ENCODE measurements at regions not wholly inside any gene's neighbourhood (a gene's known extent, or its start where the extent isn't known, plus 50 kb on each side); places are given as distances from the start of the nearest gene placed in this dataset.
"Not testable (repeated sequence)": the region's sequence is repeated elsewhere in the genome, so short reads cannot be mapped to it uniquely, and the experiment has no call there.

GRCh38 chr7:69246758-69247157 lies 351.5 kb upstream of the AUTS2 start:
- intact Hi-C loops (cut with DNase I): no loop called here
- Histone ChIP-seq H3K36me3 (no peaks in the 10 kb centered on the region), H3K4me1 (replicated peaks) (no peaks in the 10 kb centered on the region), H3K4me3 (no peak overlapping the region), H3K9me3 (no peaks in the 10 kb centered on the region), H3K27me3 (replicated peaks; ENCODE audit: insufficient read depth) (no peaks in the 10 kb centered on the region), H3K27ac (no peak overlapping the region)
- WGBS: 89% methylated on average over 3 of the region's 3 CpGs
- TF ChIP-seq POLR2A (IDR thresholded peaks at IDR 0.05) (no peak), POLR2AphosphoS5 (IDR thresholded peaks at IDR 0.05) (no peak), CTCF (IDR thresholded peaks at IDR 0.05) (no peak)
- no peak for DNase-seq (ENCODE audit: low spot score)

- DNase-seq (ENCODE audit: low spot score); H3K4me3 ChIP-seq; H3K27me3 ChIP-seq (replicated peaks; ENCODE audit: insufficient read depth); H3K4me1 ChIP-seq (replicated peaks); H3K36me3 ChIP-seq; H3K9me3 ChIP-seq; H3K27ac ChIP-seq; intact Hi-C loops (cut with DNase I): not testable (repeated sequence)
- 76% methylated on average over 2 of the region's 2 CpGs for WGBS
Measured at GRCh38 chr7:69248382-69248828, 349.9 kb upstream of the AUTS2 start.

GRCh38 chr7:69250958-69251357 lies 347.3 kb upstream of the AUTS2 start:
- Histone ChIP-seq H3K36me3 (no peaks in the 10 kb centered on the region), H3K27me3 (replicated peaks; ENCODE audit: insufficient read depth) (no peaks in the 10 kb centered on the region), H3K27ac (no peak overlapping the region), H3K4me1 (replicated peaks) (no peaks in the 10 kb centered on the region), H3K4me3 (no peak overlapping the region), H3K9me3 (no peaks in the 10 kb centered on the region)
- intact Hi-C loops (cut with DNase I): no loop called here
- no peak for TF ChIP-seq POLR2A (IDR thresholded peaks at IDR 0.05)
- WGBS: 91% methylated on average over 5 of the region's 5 CpGs
- DNase-seq (ENCODE audit: low spot score): no peak

GRCh38 chr7:69254643-69255042 lies 343.6 kb upstream of the AUTS2 start:
- H3K36me3 ChIP-seq: no peaks in the 10 kb centered on the region
- intact Hi-C loops (cut with DNase I): no loop called here
- DNase-seq (ENCODE audit: low spot score): no peak
- no peak overlapping the region for H3K4me3 ChIP-seq
- no peak overlapping the region for H3K27ac ChIP-seq
- H3K27me3 ChIP-seq (replicated peaks; ENCODE audit: insufficient read depth): no peaks in the 10 kb centered on the region
- TF ChIP-seq POLR2A (IDR thresholded peaks at IDR 0.05): no peak
- TF ChIP-seq POLR2AphosphoS5 (IDR thresholded peaks at IDR 0.05): no peak
- no peak for TF ChIP-seq CTCF (IDR thresholded peaks at IDR 0.05)
- no peaks in the 10 kb centered on the region for H3K9me3 ChIP-seq
- H3K4me1 ChIP-seq (replicated peaks): no peaks in the 10 kb centered on the region

- 91% methylated on average over 12 of the region's 12 CpGs for WGBS
- no peak for TF ChIP-seq POLR2A (IDR thresholded peaks at IDR 0.05)
- TF ChIP-seq CTCF (IDR thresholded peaks at IDR 0.05): no peak
- TF ChIP-seq POLR2AphosphoS5 (IDR thresholded peaks at IDR 0.05): no peak
- no peaks in the 10 kb centered on the region for H3K4me1 ChIP-seq (replicated peaks)
- no peak overlapping the region for H3K4me3 ChIP-seq
- intact Hi-C loops (cut with DNase I): no loop called here
- no peak overlapping the region for H3K27ac ChIP-seq
- H3K36me3 ChIP-seq: no peaks in the 10 kb centered on the region
- no peaks in the 10 kb centered on the region for H3K27me3 ChIP-seq (replicated peaks; ENCODE audit: insufficient read depth)
- no peak for DNase-seq (ENCODE audit: low spot score)
- H3K9me3 ChIP-seq: no peaks in the 10 kb centered on the region
Measured at GRCh38 chr7:69256634-69257081, 341.6 kb upstream of the AUTS2 start.

GRCh38 chr7:69257592-69257991 lies 340.7 kb upstream of the AUTS2 start:
- no peaks in the 10 kb centered on the region for H3K36me3 ChIP-seq
- WGBS: 95% methylated on average over 2 of the region's 2 CpGs
- no peaks in the 10 kb centered on the region for H3K27me3 ChIP-seq (replicated peaks; ENCODE audit: insufficient read depth)
- intact Hi-C loops (cut with DNase I): no loop called here
- no peak for DNase-seq (ENCODE audit: low spot score)
- H3K27ac ChIP-seq: no peak overlapping the region
- no peak overlapping the region for H3K4me3 ChIP-seq
- TF ChIP-seq CTCF (IDR thresholded peaks at IDR 0.05) (no peak), POLR2AphosphoS5 (IDR thresholded peaks at IDR 0.05) (no peak), POLR2A (IDR thresholded peaks at IDR 0.05) (no peak)
- H3K4me1 ChIP-seq (replicated peaks): no peaks in the 10 kb centered on the region
- H3K9me3 ChIP-seq: no peaks in the 10 kb centered on the region
